ENCODE measurements at regions not wholly inside any gene's neighbourhood (a gene's known extent, or its start where the extent isn't known, plus 50 kb on each side); places are given as distances from the start of the nearest gene placed in this dataset.

DNA sequence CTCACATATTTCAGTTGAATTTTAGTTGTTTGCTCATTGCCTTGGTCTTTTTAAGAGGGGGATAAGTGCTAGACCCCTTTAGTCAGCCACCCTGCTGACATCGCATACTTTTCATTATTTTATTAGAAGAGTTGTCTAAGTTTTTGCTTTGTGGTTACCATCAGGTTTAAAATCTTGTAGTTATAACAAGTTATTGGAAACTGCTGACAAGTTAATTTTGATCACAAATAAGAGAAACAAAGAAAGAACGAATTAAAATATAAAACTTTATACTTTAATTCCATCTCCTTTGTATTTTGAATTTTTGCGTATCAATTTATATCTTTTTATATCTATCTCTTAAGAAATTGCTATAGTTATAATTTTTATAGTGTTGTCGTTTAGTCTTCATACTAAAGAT is 679.7 kb downstream of the TECRL start:
- Mint-ChIP-seq H3K36me3 (no peaks in the 10 kb centered on the region), H3K4me1 (no peaks in the 10 kb centered on the region), H3K4me3 (no peak overlapping the region), H3K9me3 (peaks cover 0 to 6% (median 4%) of the 10 kb centered on the region in 7 donors), H3K27me3 (no peaks in the 10 kb centered on the region), H3K27ac (no peak overlapping the region)
- DNase-seq (no peak), ATAC-seq (ENCODE audit: low read depth in 2 of 2) (no peak)

DNA sequence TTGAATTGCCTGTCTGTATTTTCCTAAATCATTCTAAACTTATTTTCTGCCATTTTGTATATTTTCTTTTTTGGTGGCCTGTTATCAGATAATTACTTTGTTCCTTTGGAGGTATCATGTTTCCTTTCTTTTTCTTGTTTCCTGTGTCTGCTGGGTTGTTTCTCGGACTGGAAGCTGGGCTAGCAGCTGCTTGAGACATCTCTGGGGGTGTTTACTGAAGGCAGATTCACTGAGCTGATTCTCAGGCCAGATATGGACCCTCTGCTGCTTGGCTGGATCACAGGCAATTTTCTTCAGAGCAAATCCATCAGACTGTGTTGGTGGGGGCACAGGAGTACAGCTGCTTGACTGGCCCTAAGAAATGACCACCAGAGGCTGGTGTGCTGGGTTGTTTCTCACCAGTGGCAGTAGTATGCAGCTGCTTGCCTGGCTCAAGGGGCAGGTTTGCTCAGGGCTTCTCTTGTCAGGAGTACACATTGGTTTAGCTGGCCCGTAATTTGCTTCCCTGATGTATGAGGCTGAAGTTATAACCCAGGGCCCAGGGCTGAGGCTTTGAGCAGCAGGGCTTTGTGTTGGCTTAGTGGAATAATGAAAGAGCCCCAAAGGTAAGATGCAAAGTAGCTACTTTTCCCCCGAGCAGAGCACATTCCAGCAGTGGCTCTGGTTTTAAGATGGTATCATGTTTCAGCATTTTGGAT is 680.6 kb downstream of the TECRL start:
- Mint-ChIP-seq H3K9me3 (peaks cover 0 to 6% (median 4%) of the 10 kb centered on the region in 7 donors), H3K4me1 (no peaks in the 10 kb centered on the region), H3K4me3 (peak overlapping the region in 1 of 8 donors; percentile 10), H3K36me3 (no peaks in the 10 kb centered on the region), H3K27ac (no peak overlapping the region), H3K27me3 (no peaks in the 10 kb centered on the region)
- no peak for DNase-seq
- ATAC-seq (ENCODE audit: low read depth in 2 of 2): no peak

DNA sequence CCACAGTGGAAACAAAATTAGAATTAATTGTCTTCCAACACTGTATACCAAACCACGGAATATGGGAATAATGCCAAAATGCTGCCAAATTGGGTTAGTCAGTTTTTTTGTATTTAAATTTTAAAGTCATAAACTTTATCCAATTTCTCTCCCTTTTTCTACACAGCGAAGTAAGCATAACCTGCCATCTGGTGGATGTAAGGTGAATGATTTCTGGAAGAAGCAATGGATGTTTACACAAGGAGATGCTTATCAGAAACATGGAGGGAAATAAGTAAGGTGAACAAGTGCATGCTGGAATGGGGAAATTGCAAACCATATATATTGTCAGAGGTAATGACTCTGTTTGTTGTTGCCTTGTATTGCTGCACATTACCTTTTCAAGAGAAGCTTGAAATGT is 691.9 kb downstream of the TECRL start:
- peaks cover 0 to 2% (median 0%) of the 10 kb centered on the region in 7 donors for H3K9me3 Mint-ChIP-seq
- H3K36me3 Mint-ChIP-seq: no peaks in the 10 kb centered on the region
- no peak overlapping the region for H3K4me3 Mint-ChIP-seq
- no peak for DNase-seq
- ATAC-seq (ENCODE audit: low read depth in 2 of 2): no peak
- H3K27me3 Mint-ChIP-seq: no peaks in the 10 kb centered on the region
- no peak overlapping the region for H3K27ac Mint-ChIP-seq
- H3K4me1 Mint-ChIP-seq: no peaks in the 10 kb centered on the region

DNA sequence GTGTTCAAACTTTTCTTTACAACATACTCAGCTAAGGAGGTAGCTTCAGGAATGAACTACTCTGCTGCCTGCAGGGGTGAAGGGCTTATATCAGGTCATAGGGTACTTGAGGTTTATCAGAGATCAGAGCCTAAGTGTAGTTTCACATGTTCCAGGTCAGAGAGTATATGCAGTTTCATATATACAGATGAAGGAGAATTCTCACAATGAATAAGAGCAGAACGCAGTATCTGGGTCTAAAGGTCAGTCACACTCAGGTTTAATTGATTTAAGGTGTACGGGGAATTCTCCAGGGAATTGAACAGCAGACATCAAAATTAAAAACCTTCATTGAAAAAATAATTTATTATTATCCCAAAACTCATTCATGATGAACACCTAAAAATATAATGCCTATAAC is 700.6 kb downstream of the TECRL start:
- Mint-ChIP-seq H3K4me3 (no peak overlapping the region), H3K4me1 (no peaks in the 10 kb centered on the region), H3K27ac (no peak overlapping the region), H3K27me3 (no peaks in the 10 kb centered on the region), H3K9me3 (peaks cover 0 to 5% (median 0%) of the 10 kb centered on the region in 7 donors), H3K36me3 (no peaks in the 10 kb centered on the region)
- ATAC-seq (ENCODE audit: low read depth in 2 of 2): no peak
- DNase-seq: no peak

DNA sequence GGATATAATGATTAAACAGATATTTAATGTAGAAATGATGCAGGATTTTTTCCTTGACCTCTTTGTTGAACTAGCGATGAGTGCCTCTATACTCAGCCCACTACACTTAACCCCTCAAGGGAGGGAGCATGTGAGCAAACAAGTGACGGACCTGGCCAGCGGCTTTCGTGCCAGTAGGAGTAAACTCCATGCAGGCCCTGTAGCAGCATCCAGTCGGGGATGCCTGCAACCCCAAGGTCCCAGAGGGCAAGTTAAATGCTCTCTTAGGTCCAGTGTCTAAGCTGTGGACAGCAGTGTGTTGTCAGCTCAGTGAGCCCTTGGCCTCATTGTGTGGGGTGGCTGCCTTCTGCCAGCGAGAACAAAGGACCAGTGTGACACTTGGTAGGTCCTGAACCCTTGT is 708.7 kb downstream of the TECRL start:
- Mint-ChIP-seq H3K36me3 (no peaks in the 10 kb centered on the region), H3K4me1 (no peaks in the 10 kb centered on the region), H3K27me3 (no peaks in the 10 kb centered on the region), H3K27ac (no peak overlapping the region), H3K4me3 (no peak overlapping the region), H3K9me3 (peaks cover 0 to 7% (median 1%) of the 10 kb centered on the region in 7 donors)
- DNase-seq: no peak
- ATAC-seq (ENCODE audit: low read depth in 2 of 2): no peak

DNA sequence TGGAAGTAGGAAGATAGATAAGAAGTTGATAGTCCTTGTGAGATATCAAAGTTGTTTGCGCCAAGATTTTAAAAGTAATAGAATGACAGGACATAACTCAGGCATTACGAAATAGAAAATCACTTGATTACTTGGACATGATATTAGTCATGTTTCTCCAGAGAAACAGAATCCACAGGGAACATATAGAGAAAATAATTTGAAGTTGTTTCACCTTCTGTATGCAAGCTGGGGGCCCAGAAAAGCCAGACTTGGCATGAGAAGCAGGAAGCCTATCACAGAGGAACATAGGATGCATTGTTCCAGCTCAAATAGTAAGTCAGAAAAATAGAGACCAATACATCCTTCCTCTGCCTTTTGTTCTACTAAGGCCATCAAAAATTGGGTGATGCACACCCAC is 715.9 kb downstream of the TECRL start:
- Mint-ChIP-seq H3K9me3 (peaks cover 0 to 22% (median 6%) of the 10 kb centered on the region in 7 donors), H3K4me1 (no peaks in the 10 kb centered on the region), H3K36me3 (no peaks in the 10 kb centered on the region), H3K27me3 (no peaks in the 10 kb centered on the region), H3K4me3 (no peak overlapping the region), H3K27ac (no peak overlapping the region)
- DNase-seq (no peak), ATAC-seq (ENCODE audit: low read depth in 2 of 2) (no peak)

DNA sequence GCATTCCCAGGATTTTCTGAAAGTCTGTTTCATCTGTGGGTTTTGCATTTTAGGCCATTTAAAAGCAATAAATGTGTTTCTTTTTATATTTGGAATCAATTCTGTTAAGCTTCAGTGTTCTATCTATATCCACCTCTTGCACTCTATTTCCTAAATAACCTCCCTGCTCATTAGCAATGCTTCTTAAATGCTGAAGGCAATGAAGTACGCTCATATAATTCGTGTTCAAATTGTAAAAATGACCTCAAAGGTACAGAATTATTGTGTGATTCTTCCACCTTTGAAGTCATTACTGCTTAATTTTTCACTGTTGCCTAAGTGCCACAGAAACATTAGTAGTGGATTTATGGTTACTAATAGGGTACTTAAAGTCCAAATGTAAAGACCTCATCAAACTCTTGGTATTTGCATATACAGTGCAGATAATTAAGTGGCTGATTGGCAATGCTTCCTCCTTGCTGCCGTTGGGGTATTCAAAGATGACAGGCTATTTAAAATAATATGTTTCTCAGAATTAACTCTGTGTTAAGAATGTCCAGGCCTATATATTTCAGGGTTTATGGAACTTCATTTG is 730.8 kb downstream of the TECRL start:
- DNase-seq (no peak), ATAC-seq (ENCODE audit: low read depth in 2 of 2) (no peak)
- Mint-ChIP-seq H3K4me3 (no peak overlapping the region), H3K4me1 (no peaks in the 10 kb centered on the region), H3K27ac (no peak overlapping the region), H3K27me3 (no peaks in the 10 kb centered on the region), H3K9me3 (peaks cover 0 to 2% (median 0%) of the 10 kb centered on the region in 7 donors), H3K36me3 (no peaks in the 10 kb centered on the region)

DNA sequence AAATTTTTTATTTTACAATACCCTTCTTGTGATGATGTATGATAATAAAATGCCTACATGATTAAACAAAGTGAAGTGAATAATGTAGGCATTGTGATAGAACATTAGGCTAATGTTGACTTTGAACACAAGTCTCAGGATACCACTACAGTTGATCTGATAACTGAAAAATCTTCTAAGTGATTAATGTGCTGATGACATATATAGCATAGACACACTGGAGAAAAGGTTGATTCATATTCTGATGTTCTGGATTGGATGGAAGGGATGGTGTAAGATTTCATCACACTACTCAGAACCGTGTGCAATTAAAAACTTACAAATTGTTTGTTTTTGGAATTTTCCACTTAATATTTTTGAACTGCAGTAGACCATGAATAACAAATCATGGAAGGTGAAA is 738.5 kb downstream of the TECRL start:
- DNase-seq: no peak
- H3K36me3 Mint-ChIP-seq: no peaks in the 10 kb centered on the region
- no peak for ATAC-seq (ENCODE audit: low read depth in 2 of 2)
- peaks cover 2 to 19% (median 6%) of the 10 kb centered on the region in 7 donors for H3K9me3 Mint-ChIP-seq
- no peak overlapping the region for H3K27ac Mint-ChIP-seq
- H3K4me1 Mint-ChIP-seq: no peaks in the 10 kb centered on the region
- H3K27me3 Mint-ChIP-seq: no peaks in the 10 kb centered on the region
- H3K4me3 Mint-ChIP-seq: no peak overlapping the region

DNA sequence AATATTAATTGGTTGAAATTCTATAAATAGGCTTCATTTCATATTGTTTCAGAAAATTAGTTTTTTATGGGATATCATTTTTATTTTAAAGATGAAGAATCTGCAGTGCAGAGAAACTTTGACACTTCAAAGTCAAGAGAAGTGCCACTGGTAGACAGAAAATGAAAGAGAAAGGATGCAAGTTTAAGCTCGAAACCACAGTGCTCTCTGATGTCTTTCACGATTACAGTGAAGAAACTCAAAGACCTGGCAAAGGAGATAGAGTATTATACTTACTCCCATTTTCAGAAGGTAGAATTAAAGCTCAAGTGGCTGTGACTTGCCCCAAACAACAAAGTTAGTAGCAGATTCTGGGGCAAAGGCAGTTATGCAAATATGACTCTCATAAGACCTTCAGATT is 745.4 kb downstream of the TECRL start:
- no peak for DNase-seq
- H3K4me1 Mint-ChIP-seq: no peaks in the 10 kb centered on the region
- no peaks in the 10 kb centered on the region for H3K36me3 Mint-ChIP-seq
- no peaks in the 10 kb centered on the region for H3K27me3 Mint-ChIP-seq
- no peak for ATAC-seq (ENCODE audit: low read depth in 2 of 2)
- H3K4me3 Mint-ChIP-seq: no peak overlapping the region
- peaks cover 3 to 24% (median 6%) of the 10 kb centered on the region in 7 donors for H3K9me3 Mint-ChIP-seq
- no peak overlapping the region for H3K27ac Mint-ChIP-seq

DNA sequence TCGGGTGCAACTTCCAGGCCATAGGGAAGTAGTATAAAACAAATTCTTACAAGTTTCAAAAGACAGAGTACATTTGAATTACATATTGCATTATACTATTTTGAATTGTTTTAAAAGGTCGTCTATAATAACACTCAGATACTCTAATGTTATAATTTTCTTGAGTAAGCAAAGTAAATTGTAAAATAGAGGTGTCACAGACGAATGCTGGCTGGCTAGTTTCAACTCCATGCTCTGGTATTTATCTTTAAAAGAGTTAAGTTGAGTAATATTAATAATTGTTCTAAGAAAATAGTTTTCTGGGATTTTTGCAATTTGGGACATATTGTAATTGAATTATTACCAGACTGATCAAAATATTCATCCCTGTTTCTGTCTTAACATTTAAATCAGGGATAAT is 764.9 kb downstream of the TECRL start:
- no peak overlapping the region for H3K4me3 Mint-ChIP-seq
- ATAC-seq (ENCODE audit: low read depth in 2 of 2): no peak

DNA sequence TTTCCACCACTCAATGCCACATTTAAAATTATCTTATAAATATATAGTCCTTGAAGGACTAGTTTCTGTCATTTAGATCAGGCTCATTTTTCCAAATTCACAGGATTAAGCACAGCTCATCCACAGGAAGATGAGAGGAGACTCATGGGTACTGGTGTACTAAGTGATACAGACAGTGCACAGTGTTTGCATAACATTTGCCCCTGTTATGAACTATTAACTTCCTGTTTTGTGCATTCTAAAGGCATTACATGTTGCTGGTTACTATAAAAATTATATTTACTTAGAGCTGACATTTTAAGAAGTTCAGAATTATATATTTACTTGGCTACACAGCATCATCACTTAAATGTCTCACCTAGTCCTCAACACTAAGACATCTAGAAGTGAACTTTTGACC is 772.0 kb downstream of the TECRL start:
- no peaks in the 10 kb centered on the region for H3K4me1 Mint-ChIP-seq
- H3K9me3 Mint-ChIP-seq: peaks cover 0 to 3% (median 2%) of the 10 kb centered on the region in 7 donors
- ATAC-seq (ENCODE audit: low read depth in 2 of 2) (no peak), DNase-seq (no peak)
- no peaks in the 10 kb centered on the region for H3K27me3 Mint-ChIP-seq
- no peak overlapping the region for H3K4me3 Mint-ChIP-seq
- no peak overlapping the region for H3K27ac Mint-ChIP-seq
- H3K36me3 Mint-ChIP-seq: no peaks in the 10 kb centered on the region

More for the DNA sequence above, 764.9 kb downstream of the TECRL start:
- no peaks in the 10 kb centered on the region for H3K27me3 Mint-ChIP-seq
- H3K9me3 Mint-ChIP-seq: peaks cover 0 to 2% (median 0%) of the 10 kb centered on the region in 7 donors
- H3K36me3 Mint-ChIP-seq: no peaks in the 10 kb centered on the region
- no peaks in the 10 kb centered on the region for H3K4me1 Mint-ChIP-seq
- no peak overlapping the region for H3K27ac Mint-ChIP-seq
- DNase-seq: no peak

DNA sequence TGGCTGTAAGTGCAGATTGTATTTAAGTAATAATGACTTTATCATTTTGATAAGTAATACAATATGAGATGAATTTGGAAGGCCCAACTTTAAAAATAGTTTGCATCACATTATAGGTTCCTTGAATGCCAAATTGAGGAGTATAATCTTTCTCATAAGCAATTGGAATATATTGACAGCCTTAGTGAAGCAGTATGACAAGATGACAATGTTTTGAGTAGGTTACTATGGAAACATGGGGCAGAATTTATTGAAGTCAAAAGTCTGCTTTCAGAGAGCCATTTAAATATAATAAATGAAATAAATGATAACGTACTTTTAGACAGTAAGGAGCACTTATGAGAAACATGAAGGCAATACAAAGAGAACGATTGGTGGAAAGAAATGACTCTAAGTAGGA is 776.4 kb downstream of the TECRL start:
- H3K27ac Mint-ChIP-seq: no peak overlapping the region
- no peaks in the 10 kb centered on the region for H3K4me1 Mint-ChIP-seq
- no peak overlapping the region for H3K4me3 Mint-ChIP-seq
- H3K36me3 Mint-ChIP-seq: no peaks in the 10 kb centered on the region
- peaks cover 0 to 6% (median 3%) of the 10 kb centered on the region in 7 donors for H3K9me3 Mint-ChIP-seq
- DNase-seq (no peak), ATAC-seq (ENCODE audit: low read depth in 2 of 2) (no peak)
- H3K27me3 Mint-ChIP-seq: no peaks in the 10 kb centered on the region

DNA sequence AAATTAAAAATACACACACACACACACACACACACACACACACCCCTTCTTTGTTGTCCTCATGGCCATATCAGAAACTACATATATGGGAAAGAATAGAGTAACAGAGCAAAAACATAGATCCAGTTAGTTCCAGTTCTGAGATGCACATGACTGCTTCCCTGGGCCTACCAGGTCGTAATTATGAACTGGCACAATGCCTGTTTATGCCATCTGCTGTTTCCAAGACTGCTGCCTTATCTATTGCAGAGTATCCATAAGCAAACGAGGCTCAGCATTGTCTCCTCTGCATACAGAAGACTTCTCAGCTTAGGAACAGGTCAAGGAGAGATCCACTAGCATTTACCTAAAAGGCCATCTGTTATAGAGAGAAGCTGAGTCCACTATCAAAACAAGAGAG is 789.0 kb downstream of the TECRL start:
- Mint-ChIP-seq H3K9me3 (peaks cover 0 to 8% (median 0%) of the 10 kb centered on the region in 7 donors), H3K4me3 (no peak overlapping the region), H3K27me3 (no peaks in the 10 kb centered on the region), H3K4me1 (no peaks in the 10 kb centered on the region), H3K36me3 (no peaks in the 10 kb centered on the region), H3K27ac (no peak overlapping the region)
- DNase-seq (no peak), ATAC-seq (ENCODE audit: low read depth in 2 of 2) (no peak)

DNA sequence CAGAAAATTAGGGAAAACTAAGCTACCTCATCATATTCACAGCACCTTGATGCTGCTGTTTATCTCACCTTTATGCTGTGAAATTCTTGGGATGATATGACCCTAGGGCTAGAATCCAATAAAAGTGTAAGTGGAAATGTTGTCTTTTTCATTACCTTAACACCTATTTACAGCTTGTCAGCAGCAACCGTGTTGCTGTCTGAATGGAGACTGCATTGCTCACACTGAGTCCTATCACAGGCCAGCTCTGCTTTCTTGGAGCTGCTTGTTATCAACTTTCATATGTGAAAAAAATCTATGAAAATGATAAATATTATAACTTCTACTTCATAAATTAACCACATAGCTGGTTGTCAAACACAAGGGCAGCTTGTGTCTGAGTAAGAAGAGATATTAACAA is 789.5 kb downstream of the TECRL start:
- Mint-ChIP-seq H3K27ac (no peak overlapping the region), H3K4me1 (no peaks in the 10 kb centered on the region), H3K9me3 (peaks cover 0 to 8% (median 0%) of the 10 kb centered on the region in 7 donors), H3K4me3 (no peak overlapping the region), H3K36me3 (no peaks in the 10 kb centered on the region), H3K27me3 (no peaks in the 10 kb centered on the region)
- ATAC-seq (ENCODE audit: low read depth in 2 of 2) (no peak), DNase-seq (no peak)
